IgD-negative memory B cell (primary cell): ENCODE measurements at regions not wholly inside any gene's neighbourhood (a gene's known extent, or its start where the extent isn't known, plus 50 kb on each side); places are given as distances from the start of the nearest gene placed in this dataset.

Experiments
- H3K27ac Mint-ChIP-seq, 3 donors: one replicate each; pipeline ENCODE4 v1.8.0; 2020 to 2022; ENCODE audit warnings: mild to moderate bottlenecking in 3 of 3, mixed read lengths in 3 of 3, moderate library complexity in 1 of 3
- H3K27me3 Mint-ChIP-seq: one replicate; pipeline ENCODE4 v1.8.0; 2021; ENCODE audit warnings: mixed read lengths
- H3K36me3 Mint-ChIP-seq: one replicate; pipeline ENCODE4 v1.8.0; 2020; ENCODE audit warnings: mild to moderate bottlenecking, mixed read lengths
- H3K4me1 Mint-ChIP-seq, 3 donors: one replicate each; pipeline ENCODE4 v1.8.0; 2020 to 2022; ENCODE audit warnings: mixed read lengths in 3 of 3, mild to moderate bottlenecking in 1 of 3
- H3K4me3 Mint-ChIP-seq, 4 donors: one replicate each; pipeline ENCODE4 v1.8.0; 2020 to 2022; ENCODE audit warnings: mild to moderate bottlenecking in 4 of 4, mixed read lengths in 4 of 4, moderate library complexity in 3 of 4
- H3K9me3 Mint-ChIP-seq, 3 donors: one replicate each; pipeline ENCODE4 v1.8.0; 2020 to 2021; ENCODE audit warnings: mixed read lengths in 3 of 3, mild to moderate bottlenecking in 1 of 3

GRCh38 chr14:23787436-23787835 lies 151.3 kb downstream of the DHRS2 start:
- Mint-ChIP-seq H3K4me1 (no peaks in the 10 kb centered on the region), H3K27ac (no peak overlapping the region), H3K4me3 (no peak overlapping the region), H3K27me3 (peaks cover 8% of the 10 kb centered on the region), H3K36me3 (no peaks in the 10 kb centered on the region), H3K9me3 (peaks cover 0 to 5% (median 0%) of the 10 kb centered on the region in 3 donors)

DNA sequence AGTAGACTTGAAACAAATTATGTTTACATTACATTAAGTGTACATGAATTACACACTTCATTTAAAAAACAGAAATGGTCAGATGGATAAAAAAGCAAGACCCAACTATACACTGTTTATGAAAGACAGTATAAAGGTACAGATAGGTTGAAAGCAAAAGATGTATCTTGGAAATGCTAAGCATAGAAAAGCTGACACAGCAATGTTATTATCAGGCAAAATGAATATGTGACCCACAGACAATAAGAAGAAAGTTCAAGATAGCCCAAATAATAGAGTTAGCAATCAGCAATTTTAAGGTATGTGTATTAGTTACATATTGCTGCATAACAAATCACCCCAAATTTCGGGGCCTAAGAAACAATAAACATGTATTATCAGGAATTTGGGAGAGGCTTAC lies 153.5 kb downstream of the DHRS2 start:
- Mint-ChIP-seq H3K27ac (no peak overlapping the region), H3K9me3 (peaks cover 0 to 5% (median 0%) of the 10 kb centered on the region in 3 donors), H3K4me3 (no peak overlapping the region), H3K4me1 (no peaks in the 10 kb centered on the region), H3K27me3 (peaks cover 8% of the 10 kb centered on the region), H3K36me3 (no peaks in the 10 kb centered on the region)

DNA sequence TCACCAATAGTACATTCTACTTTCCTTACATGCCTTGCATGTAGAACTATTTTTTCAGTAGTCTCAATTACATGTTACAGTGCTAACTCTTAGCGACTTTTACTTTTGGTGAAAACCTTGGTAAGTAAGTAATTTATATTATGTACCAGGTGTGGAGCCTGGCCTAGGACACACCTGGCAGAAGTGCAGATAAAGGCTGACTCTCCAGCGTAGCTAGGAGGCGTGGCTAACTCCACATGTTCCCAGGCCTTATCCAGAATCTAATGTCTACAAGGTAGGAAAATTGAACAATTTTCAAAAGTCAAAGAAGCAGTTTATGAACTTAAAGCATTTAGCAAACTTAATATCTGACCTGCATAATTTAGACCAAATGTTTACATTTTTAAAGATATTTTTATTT lies 157.4 kb downstream of the DHRS2 start:
- Mint-ChIP-seq H3K36me3 (no peaks in the 10 kb centered on the region), H3K9me3 (peaks cover 0 to 4% (median 4%) of the 10 kb centered on the region in 3 donors)

DNA sequence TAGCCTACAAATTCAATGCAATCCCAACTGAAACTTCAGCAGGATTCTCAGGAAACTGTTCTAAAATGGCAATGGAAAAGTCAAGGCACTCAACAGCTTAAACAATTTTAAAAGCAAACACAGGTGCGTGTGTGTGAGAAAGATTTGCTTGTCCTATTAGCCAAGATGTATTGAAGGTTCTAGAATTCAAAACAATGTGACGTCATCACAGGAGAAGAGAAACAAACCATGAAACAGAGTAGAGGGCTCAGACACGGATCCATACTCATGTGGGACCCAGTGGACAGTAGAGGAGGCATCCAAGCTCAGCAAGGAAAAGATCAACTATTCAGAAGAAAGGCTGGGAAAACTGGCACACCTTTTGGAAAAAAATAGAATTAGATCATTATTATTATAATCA lies 152.8 kb upstream of the DHRS4 start:
- no peaks in the 10 kb centered on the region for H3K4me1 Mint-ChIP-seq
- H3K4me3 Mint-ChIP-seq: no peak overlapping the region
- H3K36me3 Mint-ChIP-seq: peaks cover 3% of the 10 kb centered on the region
- peaks cover 7% of the 10 kb centered on the region for H3K27me3 Mint-ChIP-seq
- peaks cover 11 to 15% (median 13%) of the 10 kb centered on the region in 3 donors for H3K9me3 Mint-ChIP-seq
- no peak overlapping the region for H3K27ac Mint-ChIP-seq

More for the DNA sequence above, 157.4 kb downstream of the DHRS2 start:
- no peak overlapping the region for H3K4me3 Mint-ChIP-seq
- no peak overlapping the region for H3K27ac Mint-ChIP-seq
- peaks cover 6% of the 10 kb centered on the region for H3K27me3 Mint-ChIP-seq
- H3K4me1 Mint-ChIP-seq: no peaks in the 10 kb centered on the region

DNA sequence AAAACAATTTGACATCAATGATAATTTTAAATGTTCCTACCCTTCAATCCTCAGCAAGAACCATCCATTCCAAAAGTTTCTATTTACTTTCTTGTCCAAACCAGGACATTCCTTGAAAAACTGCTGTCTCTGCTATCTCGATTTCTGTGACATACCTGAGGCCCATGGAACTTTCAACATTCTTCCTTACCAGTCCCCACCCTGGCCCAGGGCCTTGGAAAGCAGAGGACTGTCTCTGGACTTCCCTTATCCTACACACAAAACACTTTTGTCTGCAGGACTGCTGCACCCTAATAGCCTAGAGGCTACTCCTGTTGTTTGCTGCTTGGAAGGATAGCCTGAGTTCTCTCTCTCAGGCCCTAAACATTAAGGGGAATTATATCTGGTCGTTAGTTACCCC lies 151.8 kb upstream of the DHRS4 start:
- H3K9me3 Mint-ChIP-seq: peaks cover 11 to 17% (median 13%) of the 10 kb centered on the region in 3 donors
- H3K4me3 Mint-ChIP-seq: no peak overlapping the region
- peaks cover 7% of the 10 kb centered on the region for H3K27me3 Mint-ChIP-seq
- no peak overlapping the region for H3K27ac Mint-ChIP-seq
- peaks cover 3% of the 10 kb centered on the region for H3K36me3 Mint-ChIP-seq
- H3K4me1 Mint-ChIP-seq: no peaks in the 10 kb centered on the region

DNA sequence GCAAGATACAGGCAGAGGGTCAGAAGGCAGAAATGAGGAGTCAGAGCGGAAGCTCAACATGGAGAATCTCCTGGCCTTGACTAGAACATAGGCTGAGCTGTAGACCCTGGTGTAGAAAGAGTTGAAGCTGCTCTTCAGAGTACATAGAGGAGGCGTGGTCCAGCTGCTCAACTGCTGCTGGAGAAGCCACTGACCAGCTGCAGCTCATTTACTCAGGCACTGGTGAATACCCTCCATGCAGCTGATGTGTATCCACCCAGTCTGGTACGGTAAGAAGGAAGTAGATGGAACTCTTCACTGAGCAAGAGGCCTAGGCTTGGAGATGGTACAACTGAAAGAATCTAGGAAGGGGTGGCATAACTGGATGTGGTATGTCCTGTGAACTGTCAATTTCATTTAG lies 148.8 kb upstream of the DHRS4 start:
- Mint-ChIP-seq H3K9me3 (peaks cover 11 to 13% (median 12%) of the 10 kb centered on the region in 3 donors), H3K36me3 (peaks cover 5% of the 10 kb centered on the region), H3K4me1 (no peaks in the 10 kb centered on the region), H3K27ac (peak overlapping the region in 1 of 3 donors; percentile 30), H3K27me3 (peaks cover 7% of the 10 kb centered on the region), H3K4me3 (no peak overlapping the region)

DNA sequence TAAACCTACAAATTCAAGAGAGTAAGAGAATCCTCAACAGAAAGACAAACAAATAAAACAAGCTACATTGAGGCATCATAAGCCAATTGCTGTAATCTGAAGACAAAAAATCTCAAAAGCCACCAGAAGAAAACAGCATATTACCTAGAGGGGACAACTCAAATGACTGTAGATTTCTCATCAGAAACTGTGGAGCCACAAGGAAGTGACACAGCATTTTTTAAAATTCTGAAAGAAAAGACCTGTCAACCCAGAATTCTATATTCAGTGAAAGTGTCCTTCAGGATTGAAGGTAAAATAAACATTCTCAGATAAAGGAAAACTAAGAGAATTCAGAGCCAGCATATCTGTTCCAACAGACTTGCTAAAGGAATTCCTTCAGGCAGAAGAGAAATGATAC lies 147.8 kb upstream of the DHRS4 start:
- Mint-ChIP-seq H3K9me3 (peaks cover 11 to 13% (median 12%) of the 10 kb centered on the region in 3 donors), H3K36me3 (peaks cover 5% of the 10 kb centered on the region), H3K27ac (no peak overlapping the region), H3K4me3 (no peak overlapping the region), H3K27me3 (peaks cover 7% of the 10 kb centered on the region), H3K4me1 (no peaks in the 10 kb centered on the region)

DNA sequence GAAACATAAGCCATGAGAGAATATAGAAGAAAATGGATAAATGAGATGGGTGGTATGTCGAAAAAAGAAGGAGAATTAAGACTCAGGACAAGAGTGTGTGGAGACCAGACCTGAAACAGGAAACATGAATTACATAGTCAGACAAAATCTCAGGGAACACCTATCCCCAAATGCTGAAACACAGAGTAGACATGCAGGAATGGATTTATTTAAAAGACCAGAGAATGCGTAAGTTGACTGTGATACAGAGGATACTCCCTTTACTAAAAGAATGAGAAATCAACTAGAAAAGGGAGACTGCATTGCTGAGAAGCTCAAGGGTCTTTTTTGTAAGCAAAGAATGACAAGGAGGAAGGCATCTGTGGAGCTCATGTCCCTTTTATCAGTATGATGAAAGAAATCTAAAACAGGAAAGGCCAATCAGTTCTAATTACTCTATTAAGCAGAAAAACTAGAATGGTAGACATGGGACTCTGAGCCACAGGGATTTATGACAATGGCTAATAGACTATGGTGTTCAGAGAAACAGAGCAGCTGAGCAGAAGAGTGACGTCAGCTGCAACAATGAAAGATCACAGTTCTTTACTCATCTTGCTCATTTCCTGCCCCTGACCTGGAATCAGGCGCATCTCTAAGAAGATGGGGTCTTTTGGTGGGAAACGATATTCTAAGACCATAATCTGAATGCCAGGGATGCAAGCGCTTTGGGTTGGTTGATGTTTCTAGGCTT lies 138.9 kb upstream of the DHRS4 start:
- Mint-ChIP-seq H3K36me3 (no peaks in the 10 kb centered on the region), H3K27me3 (peaks cover 2% of the 10 kb centered on the region)

DNA sequence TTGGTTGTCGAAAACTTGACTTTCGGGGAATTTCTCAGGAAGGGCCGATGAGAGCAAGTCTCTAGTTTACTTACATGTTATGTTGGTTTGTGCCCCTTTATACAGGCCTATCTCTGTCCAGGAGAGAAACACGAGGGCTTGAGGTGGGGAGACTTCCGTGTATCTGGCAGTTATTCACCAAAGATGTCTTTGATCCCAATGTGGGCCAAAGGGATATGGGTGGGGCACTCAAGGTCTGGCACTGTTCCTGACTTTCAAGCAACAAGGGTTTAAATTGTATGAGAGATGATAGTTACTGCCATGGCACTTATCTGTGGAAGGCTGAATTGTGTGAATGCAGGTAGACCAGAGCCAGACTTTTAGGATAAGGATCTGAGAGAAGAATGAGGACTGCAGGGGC lies 137.2 kb upstream of the DHRS4 start:
- Mint-ChIP-seq H3K4me3 (no peak overlapping the region), H3K4me1 (no peaks in the 10 kb centered on the region), H3K27ac (no peak overlapping the region), H3K36me3 (no peaks in the 10 kb centered on the region), H3K27me3 (peaks cover 2% of the 10 kb centered on the region), H3K9me3 (peaks cover 4 to 13% (median 10%) of the 10 kb centered on the region in 3 donors)

More for the DNA sequence above, 138.9 kb upstream of the DHRS4 start:
- no peak overlapping the region for H3K4me3 Mint-ChIP-seq
- peaks cover 4 to 7% (median 5%) of the 10 kb centered on the region in 3 donors for H3K9me3 Mint-ChIP-seq
- H3K4me1 Mint-ChIP-seq: no peaks in the 10 kb centered on the region
- H3K27ac Mint-ChIP-seq: no peak overlapping the region

DNA sequence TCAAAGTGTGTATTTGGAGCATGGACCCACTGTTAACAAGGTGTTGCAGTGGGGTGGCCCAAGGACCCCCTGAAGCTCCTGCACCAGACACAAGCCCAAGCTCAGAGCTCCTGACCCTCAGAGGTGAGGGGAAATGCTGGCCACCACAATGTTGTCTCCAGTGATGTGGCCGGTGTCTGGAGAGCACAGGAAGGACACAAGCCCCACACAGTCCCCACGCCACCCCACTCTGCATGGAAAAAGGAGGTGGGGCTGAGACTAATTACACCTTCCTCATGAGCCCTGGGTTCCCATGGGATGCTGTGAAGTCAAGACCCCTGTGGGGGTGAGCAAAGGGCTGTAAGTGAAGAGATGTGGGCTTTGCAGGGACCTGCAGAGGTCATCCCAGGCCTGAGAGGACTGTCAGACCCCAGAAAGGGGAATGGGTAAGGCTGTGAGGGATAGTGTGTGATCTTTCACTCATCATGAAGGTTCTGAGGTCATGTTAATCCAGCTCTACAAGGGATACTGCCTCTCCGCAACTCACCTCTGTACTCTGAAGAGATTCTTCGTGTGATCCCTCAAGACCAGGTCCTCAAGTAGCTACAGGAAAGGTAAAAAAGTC lies 136.3 kb upstream of the DHRS4 start:
- no peak overlapping the region for H3K4me3 Mint-ChIP-seq
- no peaks in the 10 kb centered on the region for H3K36me3 Mint-ChIP-seq
- H3K27ac Mint-ChIP-seq: no peak overlapping the region
- no peaks in the 10 kb centered on the region for H3K4me1 Mint-ChIP-seq
- peaks cover 2% of the 10 kb centered on the region for H3K27me3 Mint-ChIP-seq
- H3K9me3 Mint-ChIP-seq: peaks cover 4 to 14% (median 10%) of the 10 kb centered on the region in 3 donors

DNA sequence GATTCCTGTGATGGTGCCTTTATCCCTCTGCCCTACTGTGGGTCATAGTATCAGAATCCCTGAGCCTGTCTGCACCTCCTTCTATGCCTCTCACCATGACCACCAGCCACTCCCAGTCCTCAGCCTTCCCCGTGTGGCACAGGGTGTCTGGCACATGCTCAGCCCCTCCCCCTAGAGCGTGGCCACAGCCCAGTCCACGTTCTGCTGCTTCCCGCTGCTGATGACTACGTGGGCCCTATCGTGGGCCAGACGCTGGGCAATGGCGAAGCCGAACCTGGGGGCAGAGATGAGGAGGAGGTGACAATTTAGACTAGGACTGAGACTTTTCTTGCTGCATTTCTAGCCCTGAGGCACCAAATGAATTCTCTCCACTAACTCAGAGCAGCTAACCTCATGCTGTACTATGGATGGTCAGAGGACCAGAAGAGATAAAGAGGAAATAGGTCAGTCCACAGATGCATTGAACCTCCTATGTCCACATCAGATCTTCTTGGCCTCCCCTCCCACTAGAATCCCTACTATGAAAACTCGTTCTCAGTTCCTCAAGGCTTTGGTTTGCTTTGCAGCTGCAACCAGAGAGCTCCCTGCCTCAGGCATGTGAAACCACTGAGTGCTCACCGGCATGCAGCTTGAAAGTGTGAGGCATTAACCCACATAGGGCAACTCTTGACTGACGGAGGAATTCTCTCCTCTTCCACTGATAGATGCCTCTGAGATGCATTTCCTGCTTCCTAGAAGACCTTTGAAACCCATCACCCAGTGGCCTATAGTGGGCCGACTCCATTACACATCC lies 126.3 kb upstream of the DHRS4 start:
- Mint-ChIP-seq H3K4me3 (no peak overlapping the region), H3K9me3 (no peaks in the 10 kb centered on the region), H3K27ac (peak overlapping the region in 1 of 3 donors; percentile 12), H3K27me3 (peaks cover 4% of the 10 kb centered on the region), H3K4me1 (peaks cover 0 to 1% (median 0%) of the 10 kb centered on the region in 3 donors), H3K36me3 (no peaks in the 10 kb centered on the region)

DNA sequence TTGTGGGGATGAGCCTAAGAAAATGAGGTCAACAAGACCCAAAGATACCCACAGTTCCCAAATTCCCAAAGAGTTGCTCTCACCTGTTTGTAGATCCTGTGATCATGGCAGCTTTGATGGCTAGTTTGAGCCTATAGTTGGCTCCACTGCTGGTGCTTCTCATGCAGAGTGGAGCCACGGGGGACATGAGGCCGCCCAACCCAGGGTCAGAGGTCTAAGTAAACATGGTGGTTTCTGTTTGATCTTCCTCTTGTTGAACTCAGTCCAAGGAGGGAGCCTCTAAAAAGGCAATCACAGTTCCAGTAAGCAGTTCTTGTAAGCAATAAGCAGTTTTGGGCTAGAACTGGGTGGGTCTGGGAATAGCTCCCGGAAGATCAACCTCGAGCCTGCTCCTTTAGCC lies 125.6 kb upstream of the DHRS4 start:
- H3K4me1 Mint-ChIP-seq: peaks cover 0 to 1% (median 0%) of the 10 kb centered on the region in 3 donors
- no peak overlapping the region for H3K4me3 Mint-ChIP-seq
- no peaks in the 10 kb centered on the region for H3K9me3 Mint-ChIP-seq
- peaks cover 4% of the 10 kb centered on the region for H3K27me3 Mint-ChIP-seq
- no peak overlapping the region for H3K27ac Mint-ChIP-seq
- H3K36me3 Mint-ChIP-seq: no peaks in the 10 kb centered on the region

- H3K4me3 Mint-ChIP-seq: no peak overlapping the region
- H3K36me3 Mint-ChIP-seq: no peaks in the 10 kb centered on the region
- peaks cover 0 to 1% (median 0%) of the 10 kb centered on the region in 3 donors for H3K4me1 Mint-ChIP-seq
- no peak overlapping the region for H3K27ac Mint-ChIP-seq
- no peaks in the 10 kb centered on the region for H3K9me3 Mint-ChIP-seq
- H3K27me3 Mint-ChIP-seq: peaks cover 4% of the 10 kb centered on the region
These were observed 125.0 kb upstream of the DHRS4 start for GRCh38 chr14:23828616-23829015.

DNA sequence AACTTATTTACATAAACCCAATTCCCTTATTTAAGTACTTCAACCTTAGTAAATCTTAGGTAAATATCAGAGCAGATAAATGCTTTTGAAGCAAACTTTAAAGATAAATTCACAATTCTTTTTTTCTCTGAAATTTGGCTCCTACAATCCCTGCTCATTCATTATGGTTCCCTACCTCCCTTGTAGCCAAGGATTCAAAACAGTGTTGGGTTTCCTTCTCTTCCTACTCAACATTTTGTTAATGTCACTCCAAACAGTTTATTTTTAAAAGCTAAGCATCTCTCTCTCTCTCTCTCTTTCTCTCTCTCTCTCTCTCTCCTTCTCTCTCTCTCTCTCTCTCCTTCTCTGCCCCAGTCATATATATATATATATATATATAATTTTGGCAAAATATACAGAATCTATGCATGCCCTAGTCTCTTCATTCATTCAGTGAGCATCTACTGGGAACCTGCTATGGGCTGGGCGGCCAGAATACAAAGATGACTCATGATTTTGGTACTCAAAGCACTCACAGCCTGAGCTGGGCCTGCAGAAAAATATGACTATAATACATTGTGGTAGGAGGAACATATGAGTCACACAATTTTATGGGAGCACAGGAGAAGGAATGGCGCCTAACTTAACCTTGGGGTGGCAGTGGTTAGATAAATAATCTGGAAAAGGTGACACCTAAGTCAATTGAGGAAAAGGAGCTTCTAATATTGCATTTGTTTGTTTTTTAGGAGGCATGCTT lies 123.7 kb upstream of the DHRS4 start:
- Mint-ChIP-seq H3K36me3 (no peaks in the 10 kb centered on the region), H3K27me3 (peaks cover 4% of the 10 kb centered on the region), H3K4me3 (no peak overlapping the region), H3K9me3 (no peaks in the 10 kb centered on the region), H3K27ac (no peak overlapping the region), H3K4me1 (peaks cover 0 to 1% (median 0%) of the 10 kb centered on the region in 3 donors)

DNA sequence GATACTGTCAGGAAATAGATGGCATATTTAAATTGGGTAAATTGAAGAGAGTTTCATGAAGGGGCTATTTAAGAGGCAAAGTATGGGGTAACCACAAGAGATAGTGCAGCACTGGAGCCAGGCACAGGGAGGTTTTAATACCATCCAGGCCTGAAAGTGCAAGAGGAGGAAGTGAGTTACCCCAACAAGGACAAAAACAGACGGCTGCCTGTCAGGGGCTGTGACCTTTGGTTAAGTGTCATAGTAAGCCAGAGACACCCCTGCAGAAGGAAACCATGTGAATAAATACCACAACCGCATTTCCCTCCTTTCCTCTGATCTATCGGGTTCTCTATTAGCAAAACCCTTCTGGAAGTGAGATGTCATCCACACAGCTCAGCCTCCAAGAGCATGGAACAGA lies 122.0 kb upstream of the DHRS4 start:
- no peaks in the 10 kb centered on the region for H3K36me3 Mint-ChIP-seq
- H3K27ac Mint-ChIP-seq: no peak overlapping the region
- no peak overlapping the region for H3K4me3 Mint-ChIP-seq
- peaks cover 3% of the 10 kb centered on the region for H3K27me3 Mint-ChIP-seq
- peaks cover 0 to 1% (median 0%) of the 10 kb centered on the region in 3 donors for H3K4me1 Mint-ChIP-seq
- no peaks in the 10 kb centered on the region for H3K9me3 Mint-ChIP-seq
